Spleen (tissue), 11 donors: ENCODE measurements at regions not wholly inside any gene's neighbourhood (a gene's known extent, or its start where the extent isn't known, plus 50 kb on each side); places are given as distances from the start of the nearest gene placed in this dataset.

Source experiments
- DNase-seq: peaks from one replicate; pipeline ENCODE4 v3.0.0-alpha.2; 2020
- H3K27ac ChIP-seq, 8 donors: fragments of 200-600 bp; sonication (generic) in 7 of 8; 1 replicate in 4 of 8; 2 replicates in 4 of 8; pipeline versions ENCODE4 v1.5.0 to v1.8.0; 2016 to 2021; ENCODE audit warnings: inconsistent platforms in 4 of 8, mild to moderate bottlenecking in 4 of 8, moderate library complexity in 1 of 8
- H3K27me3 ChIP-seq, 7 donors: fragments of 200-600 bp; sonication (generic) in 6 of 7; replicated peaks in 1 of 7; 1 replicate in 4 of 7; 2 replicates in 3 of 7; pipeline versions ENCODE4 v1.5.0 to v1.8.0; 2016 to 2021; ENCODE audit warnings: inconsistent platforms in 3 of 7, mild to moderate bottlenecking in 1 of 7
- H3K36me3 ChIP-seq, 6 donors: fragments of 200-600 bp; sonication (generic) in 5 of 6; 1 replicate in 4 of 6; 2 replicates in 2 of 6; pipeline versions ENCODE4 v1.5.0 to v1.8.0; 2016 to 2021; ENCODE audit warnings: inconsistent platforms in 2 of 6
- H3K4me1 ChIP-seq, 6 donors: fragments of 200-600 bp; sonication (generic) in 5 of 6; 1 replicate in 3 of 6; 2 replicates in 3 of 6; pipeline versions ENCODE4 v1.5.0 to v1.8.0; 2016 to 2021; ENCODE audit warnings: inconsistent platforms in 3 of 6
- H3K4me3 ChIP-seq, 8 donors: fragments of 200-600 bp; sonication (generic) in 7 of 8; 1 replicate in 4 of 8; 2 replicates in 4 of 8; pipeline versions ENCODE4 v1.5.0 to v1.8.0; 2016 to 2021; ENCODE audit warnings: inconsistent platforms in 4 of 8, mild to moderate bottlenecking in 4 of 8, moderate library complexity in 2 of 8
- H3K9me3 ChIP-seq, 8 donors: fragments of 200-600 bp; sonication (generic) in 7 of 8; 1 replicate in 4 of 8; 2 replicates in 4 of 8; pipeline versions ENCODE4 v1.5.0 to v1.8.0; 2016 to 2021; ENCODE audit warnings: inconsistent platforms in 4 of 8
- POLR2A ChIP-seq, 3 donors: fragments of 450-650 bp; IDR thresholded peaks; one replicate each; pipeline ENCODE4 v1.5.1; 2017; ENCODE audit warnings: antibody characterized with exemption in 3 of 3, mild to moderate bottlenecking in 1 of 3
- POLR2AphosphoS5 ChIP-seq, 3 donors: sonication (generic); formaldehyde crosslinking; IDR thresholded peaks; one replicate each; pipeline ENCODE4 v1.5.1; 2017; ENCODE audit warnings: antibody characterized with exemption in 3 of 3
- WGBS, 5 donors: extraction: QIAGEN DNeasy Blood & Tissue Kit in 3 of 5; methylation state at CpG; one replicate each; pipeline versions ENCODE4 v1.1.5 to v1.1.7; 2013 to 2018; 5-methylcytosine and 5-hydroxymethylcytosine counted together
- intact Hi-C: fragments of 100-400 bp; cut with DNase I; formaldehyde crosslinking; loops from one replicate; pipeline ENCODE4 v1.15.0; 2023; ENCODE audit warnings: low total_unique reads
- TF ChIP-seq, protein P1 (sequence below), 11 experiments: fragments of 200-600 bp in 7 of 11; fragments of 450-650 bp in 4 of 11; sonication (generic) in 4 of 11; IDR thresholded peaks in 8 of 11; conservative IDR thresholded peaks in 3 of 11; 1 replicate in 7 of 11; 2 replicates in 4 of 11; pipeline versions ENCODE4 v1.4.0 to v1.8.0; 2016 to 2021; ENCODE audit warnings: antibody characterized with exemption in 11 of 11, inconsistent platforms in 4 of 11, mild to moderate bottlenecking in 1 of 11
- donor health status: healthy with polysubstance abuse.
- donor health status: DM: no; HTN: no; CAD: no; lungs with moderate emphysema.
- donor health status: DM: no; HTN: no; CAD: no.
- donor health status: Bipolar disorder and iron deficiency.
- donor health status: healthy.
- donor health status: DM: no; HTN: no; CAD: no.
- donor health status: DM: yes; HTN: yes; CAD: no.

GRCh38 chr13:87376081-87376480 is 295.1 kb upstream of the SLITRK5 start:
- no peak for DNase-seq
- H3K27ac ChIP-seq, result no peak overlapping the region
- TF ChIP-seq POLR2AphosphoS5 (IDR thresholded peaks at IDR 0.05), result no peak
- no peak for TF ChIP-seq POLR2A (IDR thresholded peaks at IDR 0.05)
- TF ChIP-seq, protein P1, sequence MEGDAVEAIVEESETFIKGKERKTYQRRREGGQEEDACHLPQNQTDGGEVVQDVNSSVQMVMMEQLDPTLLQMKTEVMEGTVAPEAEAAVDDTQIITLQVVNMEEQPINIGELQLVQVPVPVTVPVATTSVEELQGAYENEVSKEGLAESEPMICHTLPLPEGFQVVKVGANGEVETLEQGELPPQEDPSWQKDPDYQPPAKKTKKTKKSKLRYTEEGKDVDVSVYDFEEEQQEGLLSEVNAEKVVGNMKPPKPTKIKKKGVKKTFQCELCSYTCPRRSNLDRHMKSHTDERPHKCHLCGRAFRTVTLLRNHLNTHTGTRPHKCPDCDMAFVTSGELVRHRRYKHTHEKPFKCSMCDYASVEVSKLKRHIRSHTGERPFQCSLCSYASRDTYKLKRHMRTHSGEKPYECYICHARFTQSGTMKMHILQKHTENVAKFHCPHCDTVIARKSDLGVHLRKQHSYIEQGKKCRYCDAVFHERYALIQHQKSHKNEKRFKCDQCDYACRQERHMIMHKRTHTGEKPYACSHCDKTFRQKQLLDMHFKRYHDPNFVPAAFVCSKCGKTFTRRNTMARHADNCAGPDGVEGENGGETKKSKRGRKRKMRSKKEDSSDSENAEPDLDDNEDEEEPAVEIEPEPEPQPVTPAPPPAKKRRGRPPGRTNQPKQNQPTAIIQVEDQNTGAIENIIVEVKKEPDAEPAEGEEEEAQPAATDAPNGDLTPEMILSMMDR (IDR thresholded peaks at IDR 0.05 in 8 of 11, conservative IDR thresholded peaks at IDR 0.05 in 3 of 11), result no peak
- 67 to 90% (median 76%) methylated on average over 1 of the region's 1 CpG for WGBS, 5 donors
- intact Hi-C loops, result no loop called here
- H3K4me1 ChIP-seq, result no peaks in the 10 kb centered on the region
- H3K36me3 ChIP-seq, result no peaks in the 10 kb centered on the region
- H3K27me3 ChIP-seq, result no peaks in the 10 kb centered on the region
- peaks cover 0 to 23% (median 0%) of the 10 kb centered on the region in 8 donors for H3K9me3 ChIP-seq
- H3K4me3 ChIP-seq, result no peak overlapping the region

GRCh38 chr13:87384099-87384498 is 287.1 kb upstream of the SLITRK5 start:
- Histone ChIP-seq H3K27me3 (no peaks in the 10 kb centered on the region), H3K9me3 (peaks cover 0 to 15% (median 0%) of the 10 kb centered on the region in 8 donors), H3K4me1 (no peaks in the 10 kb centered on the region), H3K4me3 (no peak overlapping the region), H3K36me3 (no peaks in the 10 kb centered on the region), H3K27ac (no peak overlapping the region)
- DNase-seq, result no peak
- intact Hi-C loops, result no loop called here
- WGBS, 5 donors, result 87 to 98% (median 95%) methylated on average over 3 of the region's 3 CpGs
- TF ChIP-seq, protein P1 (IDR thresholded peaks at IDR 0.05 in 8 of 11, conservative IDR thresholded peaks at IDR 0.05 in 3 of 11), result no peak
- no peak for TF ChIP-seq POLR2A (IDR thresholded peaks at IDR 0.05)
- TF ChIP-seq POLR2AphosphoS5 (IDR thresholded peaks at IDR 0.05), result no peak

GRCh38 chr13:87393358-87393757 is 277.8 kb upstream of the SLITRK5 start:
- intact Hi-C loops, result no loop called here
- DNase-seq, result no peak
- H3K27ac ChIP-seq, result no peak overlapping the region
- no peaks in the 10 kb centered on the region for H3K4me1 ChIP-seq
- no peaks in the 10 kb centered on the region for H3K36me3 ChIP-seq
- no peak overlapping the region for H3K4me3 ChIP-seq
- H3K27me3 ChIP-seq, result no peaks in the 10 kb centered on the region
- TF ChIP-seq POLR2AphosphoS5 (IDR thresholded peaks at IDR 0.05) (no peak), POLR2A (IDR thresholded peaks at IDR 0.05) (no peak)
- TF ChIP-seq, protein P1 (IDR thresholded peaks at IDR 0.05 in 8 of 11, conservative IDR thresholded peaks at IDR 0.05 in 3 of 11), result no peak
- H3K9me3 ChIP-seq, result peaks cover 0 to 6% (median 0%) of the 10 kb centered on the region in 8 donors

DNA sequence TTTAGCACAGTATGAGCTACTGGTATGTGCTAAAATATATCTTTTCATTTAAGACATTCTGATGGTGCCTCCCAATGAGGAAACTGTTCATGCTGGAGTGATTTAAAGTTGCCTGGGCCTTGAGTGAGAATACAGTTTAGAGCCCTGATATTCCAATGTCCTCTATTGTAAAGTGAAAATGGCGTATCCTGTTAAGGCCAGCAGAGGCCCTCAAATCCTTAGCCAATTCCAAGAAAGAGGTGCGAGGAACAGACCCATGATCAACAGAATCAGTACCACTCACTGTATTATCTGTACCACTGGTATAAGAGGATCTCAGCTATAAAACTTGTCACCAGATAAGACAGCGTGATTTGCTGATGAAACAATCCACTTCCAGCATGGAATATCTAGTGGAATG is 273.1 kb upstream of the SLITRK5 start:
- Histone ChIP-seq H3K4me3 (no peak overlapping the region), H3K9me3 (peaks cover 0 to 6% (median 0%) of the 10 kb centered on the region in 8 donors), H3K36me3 (no peaks in the 10 kb centered on the region), H3K27me3 (no peaks in the 10 kb centered on the region), H3K27ac (no peak overlapping the region), H3K4me1 (no peaks in the 10 kb centered on the region)
- no peak for DNase-seq
- WGBS, 5 donors, result 62 to 86% (median 72%) methylated on average over 3 of the region's 3 CpGs
- no peak for TF ChIP-seq POLR2A (IDR thresholded peaks at IDR 0.05)
- TF ChIP-seq, protein P1 (IDR thresholded peaks at IDR 0.05 in 8 of 11, conservative IDR thresholded peaks at IDR 0.05 in 3 of 11), result no peak
- no peak for TF ChIP-seq POLR2AphosphoS5 (IDR thresholded peaks at IDR 0.05)
- intact Hi-C loops, result no loop called here
